Thoracic aorta (tissue), 2 donors: ENCODE measurements at regions not wholly inside any gene's neighbourhood (a gene's known extent, or its start where the extent isn't known, plus 50 kb on each side); places are given as distances from the start of the nearest gene placed in this dataset.

Experiments used
- ATAC-seq: fragments of 150-250 bp; one replicate; pipeline ENCODE4 v1.8.0; 2017; ENCODE audit warnings: low read depth; ENCODE audit not compliant: insufficient number of reproducible peaks, low FRiP score
- DNase-seq: peaks from one replicate; pipeline ENCODE4 v3.0.0-alpha.2; 2020; ENCODE audit warnings: low spot score
- H3K27ac ChIP-seq, 2 donors: fragments of 200-600 bp; sonication (generic); 1 replicate in 1 of 2; 2 replicates in 1 of 2; pipeline ENCODE4 v1.5.1; 2016; ENCODE audit warnings: mild to moderate bottlenecking in 2 of 2, moderate library complexity in 2 of 2
- H3K27me3 ChIP-seq: fragments of 200-600 bp; sonication (generic); replicated peaks from 2 replicates; pipeline ENCODE4 v1.6.0; 2016; ENCODE audit warnings: mild to moderate bottlenecking; ENCODE audit not compliant: insufficient read depth
- H3K36me3 ChIP-seq: fragments of 200-600 bp; sonication (generic); one replicate; pipeline ENCODE4 v1.5.1; 2016
- H3K4me1 ChIP-seq, 2 donors: fragments of 200-600 bp; sonication (generic); 1 replicate in 1 of 2; 2 replicates in 1 of 2; pipeline versions ENCODE4 v1.5.1 to v1.6.0; 2016; ENCODE audit warnings: low read depth in 2 of 2, mild to moderate bottlenecking in 1 of 2; ENCODE audit not compliant: control insufficient read depth in 1 of 2
- H3K4me3 ChIP-seq: fragments of 200-600 bp; sonication (generic); 2 replicates; pipeline ENCODE4 v1.5.1; 2016; ENCODE audit warnings: mild to moderate bottlenecking
- H3K9me3 ChIP-seq: fragments of 200-600 bp; sonication (generic); 2 replicates; pipeline ENCODE4 v1.5.1; 2016
- CTCF ChIP-seq: fragments of 200-600 bp; sonication (generic); IDR thresholded peaks from one replicate; pipeline ENCODE4 v1.5.1; 2019; ENCODE audit warnings: antibody characterized with exemption

GRCh38 chr6:4563877-4564276 is 212.3 kb upstream of the CDYL start:
- no peaks in the 10 kb centered on the region for H3K36me3 ChIP-seq
- no peaks in the 10 kb centered on the region for H3K9me3 ChIP-seq
- DNase-seq (no peak), ATAC-seq (no peak)
- TF ChIP-seq CTCF = no peak
- H3K27ac ChIP-seq = no peak overlapping the region
- H3K4me3 ChIP-seq = no peak overlapping the region
- no peaks in the 10 kb centered on the region for H3K27me3 ChIP-seq
- H3K4me1 ChIP-seq = peaks cover 0 to 9% of the 10 kb centered on the region in 2 donors

GRCh38 chr6:4563156-4563555 is 213.0 kb upstream of the CDYL start:
- H3K36me3 ChIP-seq = no peaks in the 10 kb centered on the region
- H3K27me3 ChIP-seq = no peaks in the 10 kb centered on the region
- no peak for ATAC-seq
- no peak overlapping the region for H3K4me3 ChIP-seq
- no peak for TF ChIP-seq CTCF
- no peak for DNase-seq
- no peak overlapping the region for H3K27ac ChIP-seq
- no peaks in the 10 kb centered on the region for H3K9me3 ChIP-seq
- H3K4me1 ChIP-seq = peaks cover 0 to 9% of the 10 kb centered on the region in 2 donors

- Histone ChIP-seq H3K4me1 (peaks cover 0 to 9% of the 10 kb centered on the region in 2 donors), H3K4me3 (no peak overlapping the region), H3K9me3 (no peaks in the 10 kb centered on the region), H3K27me3 (no peaks in the 10 kb centered on the region), H3K27ac (no peak overlapping the region), H3K36me3 (no peaks in the 10 kb centered on the region)
- ATAC-seq (no peak), DNase-seq (no peak)
- no peak for TF ChIP-seq CTCF
These were observed 214.3 kb upstream of the CDYL start for GRCh38 chr6:4561773-4562400.

GRCh38 chr6:4561078-4561435 is 215.1 kb upstream of the CDYL start:
- Histone ChIP-seq H3K27ac (no peak overlapping the region), H3K36me3 (no peaks in the 10 kb centered on the region), H3K27me3 (no peaks in the 10 kb centered on the region), H3K9me3 (no peaks in the 10 kb centered on the region), H3K4me3 (no peak overlapping the region), H3K4me1 (peaks cover 0 to 9% of the 10 kb centered on the region in 2 donors)
- ATAC-seq = no peak
- no peak for TF ChIP-seq CTCF
- no peak for DNase-seq

GRCh38 chr6:4560221-4561077 is 215.8 kb upstream of the CDYL start:
- H3K27ac ChIP-seq = no peak overlapping the region
- no peaks in the 10 kb centered on the region for H3K36me3 ChIP-seq
- H3K4me3 ChIP-seq = no peak overlapping the region
- DNase-seq (no peak), ATAC-seq (no peak)
- peaks cover 0 to 9% of the 10 kb centered on the region in 2 donors for H3K4me1 ChIP-seq
- TF ChIP-seq CTCF = no peak
- H3K9me3 ChIP-seq = no peaks in the 10 kb centered on the region
- no peaks in the 10 kb centered on the region for H3K27me3 ChIP-seq
